ENCODE measurements at regions not wholly inside any gene's neighbourhood (a gene's known extent, or its start where the extent isn't known, plus 50 kb on each side); places are given as distances from the start of the nearest gene placed in this dataset.

- DNase-seq (ENCODE audit: low spot score), result peak; percentile 2
Observed at GRCh38 chr4:142961866-142962265, 115.8 kb upstream of the INPP4B start.

- DNase-seq (ENCODE audit: low spot score), result no peak
Observed at GRCh38 chr4:142974328-142974727, 128.2 kb upstream of the INPP4B start.

- no peak for DNase-seq (ENCODE audit: low spot score)
Observed at GRCh38 chr4:142975618-142976017, 129.5 kb upstream of the INPP4B start.

DNA sequence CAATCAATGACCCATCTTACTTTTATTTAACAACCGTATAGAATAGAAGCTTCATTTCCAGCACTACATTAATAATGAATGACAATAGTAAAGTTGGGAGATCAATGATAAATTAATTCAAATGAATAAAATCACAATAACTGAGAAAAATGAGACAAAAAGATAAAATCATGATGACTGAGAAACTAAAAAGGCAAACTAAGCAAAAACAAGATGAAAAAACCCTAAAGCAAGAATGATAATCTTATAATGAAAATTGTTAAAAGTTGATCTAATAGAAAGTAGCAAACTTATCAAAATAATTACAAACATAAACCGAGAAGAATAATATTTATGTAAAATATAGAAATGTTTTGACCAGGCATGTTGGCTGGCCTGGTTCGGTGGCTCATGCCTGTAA, 130.4 kb upstream of the INPP4B start:
- DNase-seq (ENCODE audit: low spot score), result no peak

DNA sequence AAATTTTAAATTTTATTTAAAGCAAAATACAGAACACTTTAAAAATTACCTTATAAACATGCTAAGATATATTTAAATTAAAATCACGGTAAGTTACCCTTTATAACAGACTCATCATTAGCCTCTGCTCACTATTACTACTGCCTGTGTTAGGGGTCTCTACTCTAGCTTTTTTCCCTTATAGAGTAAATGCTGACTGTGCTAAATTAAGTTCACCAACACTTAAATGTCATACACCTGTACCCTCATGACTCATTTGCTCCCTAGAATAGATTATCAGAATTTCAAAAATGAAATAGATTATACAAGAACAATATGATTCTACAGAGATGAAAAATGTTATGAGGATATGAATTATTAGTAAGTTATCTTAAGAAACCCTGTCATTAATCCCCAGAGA, 131.1 kb upstream of the INPP4B start:
- DNase-seq (ENCODE audit: low spot score), result no peak

DNA sequence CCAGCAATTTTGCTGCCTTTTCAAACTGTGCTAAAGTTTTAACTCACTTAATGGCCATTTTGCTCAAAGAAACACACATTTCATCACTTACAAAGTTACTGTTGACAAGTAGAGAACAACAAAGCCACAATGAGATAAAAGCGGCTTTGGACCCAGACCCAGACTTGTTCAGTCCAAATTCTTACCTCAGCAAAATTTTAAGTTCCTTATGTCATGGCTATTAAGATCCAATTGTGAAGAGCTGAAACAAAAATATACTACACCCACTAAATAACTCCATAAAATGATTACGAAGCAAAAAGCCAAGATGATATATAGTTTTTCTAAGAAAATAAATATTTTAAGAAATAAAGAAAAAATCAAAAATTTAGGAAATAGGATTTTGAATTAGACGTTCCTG, 137.0 kb upstream of the INPP4B start:
- no peak for DNase-seq (ENCODE audit: low spot score)

- DNase-seq (ENCODE audit: low spot score), result no peak
Observed at GRCh38 chr4:142983589-142983988, 137.5 kb upstream of the INPP4B start.

GRCh38 chr4:142984871-142985585, 138.9 kb upstream of the INPP4B start:
- no peak for DNase-seq (ENCODE audit: low spot score)

GRCh38 chr4:143016171-143016570, 168.5 kb upstream of the USP38 start:
- no peak for DNase-seq (ENCODE audit: low spot score)

- no peak for DNase-seq (ENCODE audit: low spot score)
Observed at GRCh38 chr4:143017210-143017609, 167.5 kb upstream of the USP38 start.

- no peak for DNase-seq (ENCODE audit: low spot score)
Observed at GRCh38 chr4:143019351-143019750, 165.4 kb upstream of the USP38 start.

DNA sequence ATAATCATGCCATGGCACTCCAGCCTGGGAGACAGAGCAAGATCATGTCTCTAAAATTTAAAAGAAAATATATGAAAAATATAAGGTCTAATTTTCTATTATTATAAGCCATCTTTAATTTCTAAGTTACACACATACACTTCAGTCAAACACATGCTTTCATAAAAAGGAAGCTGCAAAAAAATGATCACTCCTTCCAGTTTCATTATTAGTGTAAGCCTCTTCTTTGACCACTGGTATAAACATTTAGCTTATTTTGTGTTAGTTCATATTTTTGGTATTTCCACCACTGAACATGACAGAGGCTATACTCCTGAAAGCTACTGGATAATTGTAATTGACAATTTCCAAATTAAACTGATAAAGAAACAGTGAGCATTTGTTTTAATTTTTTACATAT, 163.3 kb upstream of the USP38 start:
- DNase-seq (ENCODE audit: low spot score), result no peak

DNA sequence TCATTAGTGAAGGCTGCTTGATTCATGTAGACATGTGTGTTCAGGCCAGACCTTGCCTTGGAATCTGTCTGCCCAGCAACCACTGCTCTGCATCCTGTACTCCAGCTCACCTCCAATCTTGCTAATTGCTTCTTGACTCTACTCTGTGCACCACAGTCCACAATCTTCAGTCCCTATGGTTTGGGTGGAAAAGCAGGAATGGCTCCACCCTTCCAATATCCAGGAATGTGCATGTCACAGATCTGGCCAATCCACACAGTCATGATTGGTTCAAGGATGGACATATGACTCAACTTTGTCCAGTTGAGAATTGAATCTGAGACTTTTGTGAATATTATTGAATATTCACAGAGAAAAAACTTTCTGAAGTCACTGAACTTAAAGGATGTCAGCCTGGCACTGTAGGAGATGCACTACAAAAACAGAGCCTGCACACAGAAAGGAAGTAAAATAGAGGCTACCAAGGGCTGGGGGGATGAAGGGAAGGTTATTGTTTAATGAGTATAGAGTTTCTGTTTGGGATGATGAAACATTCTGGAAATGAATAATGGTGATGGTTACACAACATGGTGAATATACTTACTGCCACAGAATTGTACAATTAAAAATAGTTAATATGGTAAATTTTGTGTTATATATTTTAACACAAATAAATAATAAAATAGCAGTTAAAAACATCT, 161.3 kb upstream of the USP38 start:
- DNase-seq (ENCODE audit: low spot score), result no peak

GRCh38 chr4:143025081-143025704, 159.5 kb upstream of the USP38 start:
- no peak for DNase-seq (ENCODE audit: low spot score)

- DNase-seq (ENCODE audit: low spot score), result no peak
Observed at GRCh38 chr4:143026459-143027170, 158.1 kb upstream of the USP38 start.

- DNase-seq (ENCODE audit: low spot score), result no peak
Observed at GRCh38 chr4:143035661-143036060, 149.1 kb upstream of the USP38 start.

DNA sequence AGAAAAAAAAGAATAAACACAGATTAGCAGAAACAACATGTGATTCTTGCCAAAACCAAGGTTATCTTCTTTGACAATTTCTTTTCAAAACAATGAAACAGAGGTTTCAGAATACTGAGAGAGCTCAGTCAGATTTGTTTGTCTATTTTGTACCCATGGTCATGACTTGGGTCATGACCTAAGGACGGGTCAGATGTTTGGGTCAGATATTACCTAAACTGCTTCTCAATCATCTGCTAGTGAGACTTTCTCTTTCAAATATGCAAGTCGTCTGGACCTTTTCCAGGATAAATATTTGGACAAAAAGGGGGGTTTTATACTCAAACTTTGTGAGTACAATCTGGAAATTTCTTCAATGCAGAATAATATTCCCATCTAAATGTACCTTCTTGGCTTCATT, 148.3 kb upstream of the USP38 start:
- DNase-seq (ENCODE audit: low spot score), result no peak

- DNase-seq (ENCODE audit: low spot score), result no peak
Observed at GRCh38 chr4:143046454-143046853, 138.3 kb upstream of the USP38 start.

- DNase-seq (ENCODE audit: low spot score), result no peak
Observed at GRCh38 chr4:143046906-143047305, 137.8 kb upstream of the USP38 start.

DNA sequence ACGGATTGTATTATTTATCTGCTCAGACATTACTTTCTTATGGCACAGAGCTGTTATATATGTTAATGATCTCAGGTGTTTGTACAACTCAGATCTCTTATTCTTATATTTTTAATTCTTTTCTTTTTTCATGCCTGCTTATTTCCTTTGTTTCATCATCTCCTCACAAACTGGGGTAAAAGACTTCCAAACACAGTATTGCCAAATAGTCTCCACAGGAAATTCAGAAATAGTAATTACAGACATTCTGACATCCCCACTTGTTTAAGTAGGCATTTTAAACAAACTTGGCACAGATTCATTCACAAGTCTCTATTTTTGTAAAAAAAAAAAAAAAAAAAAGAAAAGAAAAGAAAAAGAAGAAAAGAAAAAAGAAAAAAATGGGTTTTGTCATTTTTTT, 129.7 kb upstream of the USP38 start:
- no peak for DNase-seq (ENCODE audit: low spot score)

GRCh38 chr4:143055997-143056396, 128.7 kb upstream of the USP38 start:
- DNase-seq (ENCODE audit: low spot score), result no peak

GRCh38 chr4:143071351-143071750, 113.4 kb upstream of the USP38 start:
- DNase-seq (ENCODE audit: low spot score), result no peak

- DNase-seq (ENCODE audit: low spot score), result no peak
Observed at GRCh38 chr4:143076723-143077122, 108.0 kb upstream of the USP38 start.
